CD4-positive, alpha-beta T cell (primary cell): ENCODE measurements at regions not wholly inside any gene's neighbourhood (a gene's known extent, or its start where the extent isn't known, plus 50 kb on each side); places are given as distances from the start of the nearest gene placed in this dataset.

Experiments
- ATAC-seq: fragments of 200-7000 bp; cut with Tn5 transposase; one replicate; pipeline ENCODE4 v1.10.0; 2022; ENCODE audit warnings: mild to moderate bottlenecking; ENCODE audit not compliant: poor library complexity
- CTCF ChIA-PET: fragments of 350-600 bp; sonication (Branson Sonifier 250); formaldehyde crosslinking; loops from one replicate; lab custom pipeline; 2021; ENCODE audit warnings: antibody characterized with exemption, inconsistent platforms; lab: Charles Lee
- POLR2A ChIA-PET: fragments of 350-600 bp; sonication (Branson Sonifier 250); formaldehyde crosslinking; loops from one replicate; lab custom pipeline; 2021; ENCODE audit warnings: antibody characterized with exemption, inconsistent platforms; lab: Charles Lee
- DNase-seq, 14 experiments: peaks; one replicate each; pipeline ENCODE4 v3.0.0-alpha.2; 2013 to 2020; ENCODE audit warnings: mixed read lengths in 2 of 14
- H3K27ac ChIP-seq, 2 donors: one replicate each; pipeline versions ENCODE4 v1.5.1 to v1.7.0; 2013; ENCODE audit warnings: low read length in 2 of 2, low read depth in 1 of 2, mild to moderate bottlenecking in 1 of 2
- H3K27me3 ChIP-seq, 2 experiments: 1 replicate in 1 of 2; 2 replicates in 1 of 2; pipeline versions ENCODE4 v1.6.1 to v1.7.0; 2013; ENCODE audit warnings: low read length in 2 of 2, control low read depth in 1 of 2, mild to moderate bottlenecking in 1 of 2, moderate library complexity in 1 of 2; ENCODE audit not compliant: insufficient read depth in 2 of 2, control insufficient read depth in 1 of 2
- H3K36me3 ChIP-seq: one replicate; pipeline ENCODE4 v1.6.1; 2013; ENCODE audit warnings: low read length, control low read depth; ENCODE audit not compliant: insufficient read depth
- H3K4me1 ChIP-seq: one replicate; pipeline ENCODE4 v1.6.1; 2013; ENCODE audit warnings: low read length, control low read depth; ENCODE audit not compliant: insufficient read depth
- H3K4me3 ChIP-seq: one replicate; pipeline ENCODE4 v1.5.1; 2013; ENCODE audit warnings: mild to moderate bottlenecking, low read length, moderate library complexity
- H3K9me3 ChIP-seq, 2 experiments: 1 replicate in 1 of 2; 2 replicates in 1 of 2; pipeline versions ENCODE4 v1.6.1 to v1.7.0; 2013; ENCODE audit warnings: low read length in 2 of 2, mild to moderate bottlenecking in 2 of 2, control low read depth in 1 of 2, moderate library complexity in 1 of 2; ENCODE audit not compliant: control insufficient read depth in 1 of 2, insufficient read depth in 1 of 2
- H3K27ac Mint-ChIP-seq: one replicate; pipeline ENCODE4 v1.8.0; 2020; ENCODE audit warnings: mixed read lengths
- H3K27me3 Mint-ChIP-seq: one replicate; pipeline ENCODE4 v1.8.0; 2021; ENCODE audit warnings: mixed read lengths
- H3K36me3 Mint-ChIP-seq: one replicate; pipeline ENCODE4 v1.8.0; 2021; ENCODE audit warnings: low read depth, mixed read lengths
- H3K4me1 Mint-ChIP-seq: one replicate; pipeline ENCODE4 v1.8.0; 2021; ENCODE audit warnings: low read depth, mixed read lengths
- H3K4me3 Mint-ChIP-seq: one replicate; pipeline ENCODE4 v1.8.0; 2020; ENCODE audit warnings: mild to moderate bottlenecking, mixed read lengths
- H3K9me3 Mint-ChIP-seq: one replicate; pipeline ENCODE4 v1.8.0; 2020; ENCODE audit warnings: mixed read lengths
- intact Hi-C, 2 experiments: fragments of 100-400 bp; cut with DNase I in 1 of 2; cut with micrococcal nuclease in 1 of 2; formaldehyde crosslinking; loops; one replicate each; pipeline versions ENCODE4 v1.15.1 to v1.9.0; 2023 to 2025; cut with DNase I, micrococcal nuclease
- TF ChIP-seq, protein P1 (sequence below): fragments of 200-600 bp; IDR thresholded peaks from one replicate; pipeline ENCODE4 v1.8.0; 2022; ENCODE audit warnings: antibody characterized with exemption, mild to moderate bottlenecking

DNA sequence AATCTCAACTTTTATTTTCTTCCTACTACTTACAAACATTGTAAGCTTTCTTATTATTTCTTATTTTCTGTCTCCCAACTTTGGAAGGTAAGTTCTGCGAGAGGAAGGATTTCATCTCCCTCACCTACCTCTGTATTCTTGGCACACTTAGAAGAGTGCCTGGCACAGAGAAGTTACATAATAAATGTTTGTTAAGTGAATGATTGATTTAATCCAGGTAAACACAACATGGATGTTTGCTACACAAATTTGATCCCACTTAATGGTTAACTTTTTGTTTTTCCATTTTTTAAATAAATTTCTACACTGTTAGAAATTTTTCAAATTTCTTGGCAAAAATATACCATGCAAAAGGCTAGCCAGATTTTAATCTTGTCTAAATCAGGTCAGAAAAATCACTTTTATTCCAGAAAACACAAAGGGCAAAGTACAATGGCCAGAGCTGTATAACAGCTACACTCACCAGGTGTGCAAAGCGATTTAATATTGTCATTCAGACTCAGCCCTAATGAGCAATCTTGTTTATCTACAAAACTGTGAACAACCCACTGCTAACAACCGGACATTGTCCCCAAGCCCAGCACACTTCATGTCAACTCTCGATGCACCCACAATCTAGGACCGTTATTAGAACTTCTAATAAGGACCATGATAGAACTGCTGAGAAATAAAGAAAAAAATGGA is 222.1 kb upstream of the EEA1 start:
- intact Hi-C loops = no loop called here
- H3K36me3 Mint-ChIP-seq = no peaks in the 10 kb centered on the region

DNA sequence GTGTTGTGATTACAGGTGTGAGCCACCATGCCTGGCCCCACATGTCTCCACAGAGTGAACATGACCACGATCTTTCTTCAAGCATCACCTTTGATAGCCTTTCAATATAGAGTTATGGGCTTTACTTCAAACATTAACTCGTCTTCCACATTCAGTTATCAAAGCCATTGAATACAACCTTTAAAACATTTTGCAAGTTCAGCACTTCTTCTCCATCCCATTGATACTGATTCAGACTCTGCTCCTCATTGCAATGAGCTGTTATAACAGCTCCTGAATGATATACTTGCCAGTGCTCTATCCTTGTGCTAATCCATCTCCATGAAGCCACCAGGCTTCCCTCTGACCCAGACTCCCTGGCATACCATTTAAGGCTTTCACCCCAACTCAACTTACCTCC is 223.5 kb upstream of the EEA1 start:
- H3K36me3 ChIP-seq = no peaks in the 10 kb centered on the region
- CTCF ChIA-PET = interaction anchor here (0.7 kb wide), 1 partner anchor 991 kb away, joined by 4 read pairs; no protein-coding TSS in a partner anchor
- no peak for ATAC-seq
- Mint-ChIP-seq H3K4me3 (no peak overlapping the region), H3K4me1 (no peaks in the 10 kb centered on the region), H3K9me3 (no peaks in the 10 kb centered on the region), H3K27ac (no peak overlapping the region), H3K36me3 (no peaks in the 10 kb centered on the region), H3K27me3 (peaks cover 7% of the 10 kb centered on the region)
- TF ChIP-seq, protein P1, sequence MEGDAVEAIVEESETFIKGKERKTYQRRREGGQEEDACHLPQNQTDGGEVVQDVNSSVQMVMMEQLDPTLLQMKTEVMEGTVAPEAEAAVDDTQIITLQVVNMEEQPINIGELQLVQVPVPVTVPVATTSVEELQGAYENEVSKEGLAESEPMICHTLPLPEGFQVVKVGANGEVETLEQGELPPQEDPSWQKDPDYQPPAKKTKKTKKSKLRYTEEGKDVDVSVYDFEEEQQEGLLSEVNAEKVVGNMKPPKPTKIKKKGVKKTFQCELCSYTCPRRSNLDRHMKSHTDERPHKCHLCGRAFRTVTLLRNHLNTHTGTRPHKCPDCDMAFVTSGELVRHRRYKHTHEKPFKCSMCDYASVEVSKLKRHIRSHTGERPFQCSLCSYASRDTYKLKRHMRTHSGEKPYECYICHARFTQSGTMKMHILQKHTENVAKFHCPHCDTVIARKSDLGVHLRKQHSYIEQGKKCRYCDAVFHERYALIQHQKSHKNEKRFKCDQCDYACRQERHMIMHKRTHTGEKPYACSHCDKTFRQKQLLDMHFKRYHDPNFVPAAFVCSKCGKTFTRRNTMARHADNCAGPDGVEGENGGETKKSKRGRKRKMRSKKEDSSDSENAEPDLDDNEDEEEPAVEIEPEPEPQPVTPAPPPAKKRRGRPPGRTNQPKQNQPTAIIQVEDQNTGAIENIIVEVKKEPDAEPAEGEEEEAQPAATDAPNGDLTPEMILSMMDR = no peak
- DNase-seq = no peak
- no peaks in the 10 kb centered on the region for H3K9me3 ChIP-seq
- intact Hi-C loops = no loop called here
- H3K4me1 ChIP-seq = no peaks in the 10 kb centered on the region
- no peak overlapping the region for H3K27ac ChIP-seq
- peaks cover 0 to 2% of the 10 kb centered on the region in 2 experiments for H3K27me3 ChIP-seq
- no peak overlapping the region for H3K4me3 ChIP-seq
- POLR2A ChIA-PET = no interaction called here

More for the DNA sequence above, 222.1 kb upstream of the EEA1 start:
- Mint-ChIP-seq H3K9me3 (no peaks in the 10 kb centered on the region), H3K4me3 (no peak overlapping the region), H3K27me3 (peaks cover 7% of the 10 kb centered on the region), H3K4me1 (no peaks in the 10 kb centered on the region), H3K27ac (no peak overlapping the region)
- CTCF ChIA-PET = no interaction called here
- ATAC-seq (no peak), DNase-seq (no peak)
- TF ChIP-seq, protein P1 = no peak
- H3K4me3 ChIP-seq = no peak overlapping the region
- no peak overlapping the region for H3K27ac ChIP-seq
- POLR2A ChIA-PET = no interaction called here
- no peaks in the 10 kb centered on the region for H3K9me3 ChIP-seq
- H3K36me3 ChIP-seq = no peaks in the 10 kb centered on the region
- H3K27me3 ChIP-seq = peaks cover 0 to 2% of the 10 kb centered on the region in 2 experiments
- no peaks in the 10 kb centered on the region for H3K4me1 ChIP-seq

GRCh38 chr12:93153321-93153720 is 224.2 kb upstream of the EEA1 start:
- CTCF ChIA-PET = interaction anchor here (0.7 kb wide), 1 partner anchor 990 kb away, joined by 4 read pairs; no protein-coding TSS in a partner anchor
- POLR2A ChIA-PET = no interaction called here
- Histone ChIP-seq H3K4me1 (no peaks in the 10 kb centered on the region), H3K36me3 (no peaks in the 10 kb centered on the region), H3K4me3 (no peak overlapping the region), H3K27me3 (peaks cover 0 to 2% of the 10 kb centered on the region in 2 experiments), H3K9me3 (peaks cover 0 to 1% of the 10 kb centered on the region in 2 experiments), H3K27ac (no peak overlapping the region)
- Mint-ChIP-seq H3K27me3 (peaks cover 7% of the 10 kb centered on the region), H3K27ac (no peak overlapping the region), H3K4me3 (no peak overlapping the region), H3K36me3 (no peaks in the 10 kb centered on the region), H3K4me1 (no peaks in the 10 kb centered on the region), H3K9me3 (peaks cover 3% of the 10 kb centered on the region)
- intact Hi-C loops = no loop called here
- DNase-seq (no peak), ATAC-seq (no peak)
- TF ChIP-seq, protein P1 = no peak
